GM23338 (cell line): ENCODE measurements at regions not wholly inside any gene's neighbourhood (a gene's known extent, or its start where the extent isn't known, plus 50 kb on each side); places are given as distances from the start of the nearest gene placed in this dataset.

Experiments used
- EZH2 ChIP-seq: fragments of 200-600 bp; sonication (generic); IDR thresholded peaks from one replicate; pipeline ENCODE4 v1.8.0; 2017; ENCODE audit warnings: antibody characterized with exemption, mild to moderate bottlenecking, low read depth; ENCODE audit not compliant: unreplicated experiment
- EZH2phosphoT487 ChIP-seq: fragments of 200-600 bp; sonication (generic); IDR thresholded peaks from one replicate; pipeline ENCODE4 v1.8.1; 2018; ENCODE audit warnings: antibody characterized with exemption; ENCODE audit not compliant: unreplicated experiment
- JUNB ChIP-seq: IDR thresholded peaks from one replicate; pipeline ENCODE4 v1.6.1; 2016; ENCODE audit warnings: antibody characterized with exemption; ENCODE audit not compliant: unreplicated experiment
- POLR2AphosphoS5 ChIP-seq: IDR thresholded peaks from 2 replicates; pipeline ENCODE4 v1.6.1; 2016; ENCODE audit warnings: antibody characterized with exemption, low read depth
- STAT1 ChIP-seq: IDR thresholded peaks from one replicate; pipeline ENCODE4 v1.6.1; 2016; ENCODE audit warnings: antibody characterized with exemption; ENCODE audit not compliant: unreplicated experiment
- ZNF114 ChIP-seq: fragments of 250-450 bp; sonication (Bioruptor Pico); IDR thresholded peaks from 2 replicates; pipeline ENCODE4 v1.5.0; 2020; ENCODE audit warnings: mild to moderate bottlenecking, moderate library complexity
- TF ChIP-seq, protein P1 (sequence below): IDR thresholded peaks from one replicate; pipeline ENCODE4 v1.6.1; 2018; ENCODE audit warnings: antibody characterized with exemption; ENCODE audit not compliant: unreplicated experiment
- TF ChIP-seq, protein P2 (sequence below), 2 experiments: fragments of 200-600 bp in 1 of 2; sonication (generic) in 1 of 2; conservative IDR thresholded peaks; 2 replicates each; pipeline versions ENCODE4 v1.5.1 to v1.6.1; 2016 to 2017; ENCODE audit warnings: antibody characterized with exemption in 2 of 2, low read depth in 2 of 2, mild to moderate bottlenecking in 2 of 2, moderate library complexity in 1 of 2
- TF ChIP-seq, protein P3 (sequence below): IDR thresholded peaks from 2 replicates; pipeline ENCODE4 v1.6.1; 2016; ENCODE audit warnings: antibody characterized with exemption

DNA sequence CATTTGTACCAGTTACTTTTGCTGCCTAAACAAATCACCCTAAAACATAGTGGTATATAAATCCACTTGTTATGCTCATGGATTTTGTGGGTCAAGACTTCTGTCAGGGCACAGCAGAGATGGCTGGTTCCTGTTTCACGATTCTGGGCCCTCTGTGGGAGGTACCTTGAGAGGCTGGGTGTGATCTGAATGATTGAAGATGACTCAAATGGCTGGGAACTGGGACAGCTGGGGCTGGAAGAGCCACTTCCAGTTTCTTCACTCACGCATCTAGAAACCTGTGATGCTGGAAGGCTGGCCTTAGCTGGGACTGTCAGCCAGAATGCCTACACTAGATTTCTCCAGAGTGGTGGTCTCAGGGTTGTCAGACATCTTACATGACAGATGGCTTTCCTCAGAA, 88.1 kb downstream of the KIF4B start:
- TF ChIP-seq EZH2 (no peak), JUNB (no peak), EZH2phosphoT487 (no peak), POLR2AphosphoS5 (no peak), STAT1 (no peak), ZNF114 (CRISPR knock-in tag) (no peak)
- TF ChIP-seq, protein P1, sequence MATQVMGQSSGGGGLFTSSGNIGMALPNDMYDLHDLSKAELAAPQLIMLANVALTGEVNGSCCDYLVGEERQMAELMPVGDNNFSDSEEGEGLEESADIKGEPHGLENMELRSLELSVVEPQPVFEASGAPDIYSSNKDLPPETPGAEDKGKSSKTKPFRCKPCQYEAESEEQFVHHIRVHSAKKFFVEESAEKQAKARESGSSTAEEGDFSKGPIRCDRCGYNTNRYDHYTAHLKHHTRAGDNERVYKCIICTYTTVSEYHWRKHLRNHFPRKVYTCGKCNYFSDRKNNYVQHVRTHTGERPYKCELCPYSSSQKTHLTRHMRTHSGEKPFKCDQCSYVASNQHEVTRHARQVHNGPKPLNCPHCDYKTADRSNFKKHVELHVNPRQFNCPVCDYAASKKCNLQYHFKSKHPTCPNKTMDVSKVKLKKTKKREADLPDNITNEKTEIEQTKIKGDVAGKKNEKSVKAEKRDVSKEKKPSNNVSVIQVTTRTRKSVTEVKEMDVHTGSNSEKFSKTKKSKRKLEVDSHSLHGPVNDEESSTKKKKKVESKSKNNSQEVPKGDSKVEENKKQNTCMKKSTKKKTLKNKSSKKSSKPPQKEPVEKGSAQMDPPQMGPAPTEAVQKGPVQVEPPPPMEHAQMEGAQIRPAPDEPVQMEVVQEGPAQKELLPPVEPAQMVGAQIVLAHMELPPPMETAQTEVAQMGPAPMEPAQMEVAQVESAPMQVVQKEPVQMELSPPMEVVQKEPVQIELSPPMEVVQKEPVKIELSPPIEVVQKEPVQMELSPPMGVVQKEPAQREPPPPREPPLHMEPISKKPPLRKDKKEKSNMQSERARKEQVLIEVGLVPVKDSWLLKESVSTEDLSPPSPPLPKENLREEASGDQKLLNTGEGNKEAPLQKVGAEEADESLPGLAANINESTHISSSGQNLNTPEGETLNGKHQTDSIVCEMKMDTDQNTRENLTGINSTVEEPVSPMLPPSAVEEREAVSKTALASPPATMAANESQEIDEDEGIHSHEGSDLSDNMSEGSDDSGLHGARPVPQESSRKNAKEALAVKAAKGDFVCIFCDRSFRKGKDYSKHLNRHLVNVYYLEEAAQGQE: no peak
- TF ChIP-seq, protein P2, sequence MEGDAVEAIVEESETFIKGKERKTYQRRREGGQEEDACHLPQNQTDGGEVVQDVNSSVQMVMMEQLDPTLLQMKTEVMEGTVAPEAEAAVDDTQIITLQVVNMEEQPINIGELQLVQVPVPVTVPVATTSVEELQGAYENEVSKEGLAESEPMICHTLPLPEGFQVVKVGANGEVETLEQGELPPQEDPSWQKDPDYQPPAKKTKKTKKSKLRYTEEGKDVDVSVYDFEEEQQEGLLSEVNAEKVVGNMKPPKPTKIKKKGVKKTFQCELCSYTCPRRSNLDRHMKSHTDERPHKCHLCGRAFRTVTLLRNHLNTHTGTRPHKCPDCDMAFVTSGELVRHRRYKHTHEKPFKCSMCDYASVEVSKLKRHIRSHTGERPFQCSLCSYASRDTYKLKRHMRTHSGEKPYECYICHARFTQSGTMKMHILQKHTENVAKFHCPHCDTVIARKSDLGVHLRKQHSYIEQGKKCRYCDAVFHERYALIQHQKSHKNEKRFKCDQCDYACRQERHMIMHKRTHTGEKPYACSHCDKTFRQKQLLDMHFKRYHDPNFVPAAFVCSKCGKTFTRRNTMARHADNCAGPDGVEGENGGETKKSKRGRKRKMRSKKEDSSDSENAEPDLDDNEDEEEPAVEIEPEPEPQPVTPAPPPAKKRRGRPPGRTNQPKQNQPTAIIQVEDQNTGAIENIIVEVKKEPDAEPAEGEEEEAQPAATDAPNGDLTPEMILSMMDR (conservative IDR thresholded peaks at IDR 0.05; ENCODE audit: low read depth in 2 of 2): no peak
- TF ChIP-seq, protein P3, sequence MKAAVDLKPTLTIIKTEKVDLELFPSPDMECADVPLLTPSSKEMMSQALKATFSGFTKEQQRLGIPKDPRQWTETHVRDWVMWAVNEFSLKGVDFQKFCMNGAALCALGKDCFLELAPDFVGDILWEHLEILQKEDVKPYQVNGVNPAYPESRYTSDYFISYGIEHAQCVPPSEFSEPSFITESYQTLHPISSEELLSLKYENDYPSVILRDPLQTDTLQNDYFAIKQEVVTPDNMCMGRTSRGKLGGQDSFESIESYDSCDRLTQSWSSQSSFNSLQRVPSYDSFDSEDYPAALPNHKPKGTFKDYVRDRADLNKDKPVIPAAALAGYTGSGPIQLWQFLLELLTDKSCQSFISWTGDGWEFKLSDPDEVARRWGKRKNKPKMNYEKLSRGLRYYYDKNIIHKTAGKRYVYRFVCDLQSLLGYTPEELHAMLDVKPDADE: no peak
